ENCODE measurements at regions not wholly inside any gene's neighbourhood (a gene's known extent, or its start where the extent isn't known, plus 50 kb on each side); places are given as distances from the start of the nearest gene placed in this dataset.

GRCh38 chr16:63735456-63735855, 1386.4 kb downstream of the CDH11 start:
- Histone ChIP-seq H3K9me3 (no peaks in the 10 kb centered on the region), H3K36me3 (ENCODE audit: control insufficient read depth, insufficient read depth, low read length) (no peaks in the 10 kb centered on the region), H3K4me3 (ENCODE audit: low read depth, low read length) (no peak overlapping the region), H3K4me1 (no peaks in the 10 kb centered on the region), H3K27me3 (replicated peaks; ENCODE audit: control insufficient read depth, insufficient read depth, low read length) (no peaks in the 10 kb centered on the region)
- Mint-ChIP-seq H3K27ac (ENCODE audit: unreplicated experiment) (no peak overlapping the region), H3K4me3 (ENCODE audit: unreplicated experiment) (no peak overlapping the region), H3K4me1 (ENCODE audit: low read depth, unreplicated experiment) (no peaks in the 10 kb centered on the region), H3K9me3 (ENCODE audit: unreplicated experiment) (no peaks in the 10 kb centered on the region), H3K27me3 (ENCODE audit: insufficient read depth, unreplicated experiment) (no peaks in the 10 kb centered on the region), H3K36me3 (ENCODE audit: insufficient read depth, unreplicated experiment) (no peaks in the 10 kb centered on the region)
- no peak for TF ChIP-seq CTCF (IDR thresholded peaks at IDR 0.05; ENCODE audit: insufficient read depth in 1 of 2, low read depth in 1 of 2, low read length in 1 of 2, severe bottlenecking in 1 of 2, unreplicated experiment in 1 of 2)
- intact Hi-C loops (cut with micrococcal nuclease; ENCODE audit: unreplicated experiment): no loop called here
- ChIA-PET POLR2A (no interaction called here), CTCF (no interaction called here)
- no peak for DNase-seq
- BruUV-seq (replicated peaks): no TSS peak

- no peak overlapping the region for H3K4me3 Mint-ChIP-seq (ENCODE audit: unreplicated experiment)
Measured at GRCh38 chr16:63720848-63721247, 1401.0 kb downstream of the CDH11 start.

GRCh38 chr16:63719926-63720325, 1401.9 kb downstream of the CDH11 start:
- H3K36me3 ChIP-seq (ENCODE audit: control insufficient read depth, insufficient read depth, low read length): no peaks in the 10 kb centered on the region
- ChIA-PET POLR2A (no interaction called here), CTCF (no interaction called here)
- intact Hi-C loops (cut with micrococcal nuclease; ENCODE audit: unreplicated experiment): no loop called here
- no peaks in the 10 kb centered on the region for H3K9me3 ChIP-seq
- no peaks in the 10 kb centered on the region for H3K27me3 ChIP-seq (replicated peaks; ENCODE audit: control insufficient read depth, insufficient read depth, low read length)
- no peak overlapping the region for H3K4me3 ChIP-seq (ENCODE audit: low read depth, low read length)
- H3K4me1 Mint-ChIP-seq (ENCODE audit: low read depth, unreplicated experiment): no peaks in the 10 kb centered on the region
- no TSS peak for BruUV-seq (replicated peaks)
- H3K27ac Mint-ChIP-seq (ENCODE audit: unreplicated experiment): no peak overlapping the region
- H3K36me3 Mint-ChIP-seq (ENCODE audit: insufficient read depth, unreplicated experiment): no peaks in the 10 kb centered on the region
- no peak overlapping the region for H3K4me3 Mint-ChIP-seq (ENCODE audit: unreplicated experiment)
- no peaks in the 10 kb centered on the region for H3K9me3 Mint-ChIP-seq (ENCODE audit: unreplicated experiment)
- no peak for TF ChIP-seq CTCF (IDR thresholded peaks at IDR 0.05; ENCODE audit: insufficient read depth in 1 of 2, low read depth in 1 of 2, low read length in 1 of 2, severe bottlenecking in 1 of 2, unreplicated experiment in 1 of 2)
- DNase-seq: no peak
- no peaks in the 10 kb centered on the region for H3K4me1 ChIP-seq
- no peaks in the 10 kb centered on the region for H3K27me3 Mint-ChIP-seq (ENCODE audit: insufficient read depth, unreplicated experiment)

More at GRCh38 chr16:63720848-63721247, 1401.0 kb downstream of the CDH11 start:
- Histone ChIP-seq H3K9me3 (no peaks in the 10 kb centered on the region), H3K4me3 (ENCODE audit: low read depth, low read length) (no peak overlapping the region), H3K4me1 (no peaks in the 10 kb centered on the region), H3K36me3 (ENCODE audit: control insufficient read depth, insufficient read depth, low read length) (no peaks in the 10 kb centered on the region), H3K27me3 (replicated peaks; ENCODE audit: control insufficient read depth, insufficient read depth, low read length) (no peaks in the 10 kb centered on the region)
- CTCF ChIA-PET: no interaction called here
- no TSS peak for BruUV-seq (replicated peaks)
- Mint-ChIP-seq H3K27ac (ENCODE audit: unreplicated experiment) (no peak overlapping the region), H3K4me1 (ENCODE audit: low read depth, unreplicated experiment) (no peaks in the 10 kb centered on the region), H3K27me3 (ENCODE audit: insufficient read depth, unreplicated experiment) (no peaks in the 10 kb centered on the region), H3K36me3 (ENCODE audit: insufficient read depth, unreplicated experiment) (no peaks in the 10 kb centered on the region), H3K9me3 (ENCODE audit: unreplicated experiment) (no peaks in the 10 kb centered on the region)
- DNase-seq: no peak
- POLR2A ChIA-PET: no interaction called here
- no peak for TF ChIP-seq CTCF (IDR thresholded peaks at IDR 0.05; ENCODE audit: insufficient read depth in 1 of 2, low read depth in 1 of 2, low read length in 1 of 2, severe bottlenecking in 1 of 2, unreplicated experiment in 1 of 2)
- intact Hi-C loops (cut with micrococcal nuclease; ENCODE audit: unreplicated experiment): no loop called here
